ENCODE measurements at regions not wholly inside any gene's neighbourhood (a gene's known extent, or its start where the extent isn't known, plus 50 kb on each side); places are given as distances from the start of the nearest gene placed in this dataset.

- Mint-ChIP-seq H3K4me1 (no peaks in the 10 kb centered on the region), H3K27ac (no peak overlapping the region), H3K4me3 (no peak overlapping the region), H3K27me3 (peaks cover 37% of the 10 kb centered on the region), H3K9me3 (ENCODE audit: insufficient read depth) (no peaks in the 10 kb centered on the region)
- Histone ChIP-seq H3K4me3 (ENCODE audit: control extremely low read depth in 1 of 5, extremely low read depth in 1 of 5, insufficient read depth in 1 of 5, low read depth in 2 of 5, low read length in 4 of 5) (no peak overlapping the region), H3K79me2 (ENCODE audit: control insufficient read depth, insufficient read depth, low read length) (no peaks in the 10 kb centered on the region), H3K36me3 (replicated peaks in 1 of 2; ENCODE audit: control extremely low read depth in 1 of 2, control insufficient read depth in 1 of 2, extremely low read depth in 1 of 2, insufficient read depth in 2 of 2, low read length in 1 of 2) (no peaks in the 10 kb centered on the region), H3K27me3 (replicated peaks in 1 of 4; ENCODE audit: control extremely low read depth in 1 of 4, control insufficient read depth in 3 of 4, insufficient read depth in 4 of 4, low read length in 3 of 4) (peaks cover 0 to 9% (median 1%) of the 10 kb centered on the region in 4 experiments), H3K27ac (ENCODE audit: low read length in 2 of 2) (no peak overlapping the region), H3K9ac (ENCODE audit: low read length) (no peak overlapping the region), H3K4me1 (ENCODE audit: control insufficient read depth in 2 of 2, insufficient read depth in 2 of 2, low read length in 2 of 2) (no peaks in the 10 kb centered on the region), H2AFZ (ENCODE audit: insufficient read depth, low read depth, low read length, poor library complexity, severe bottlenecking) (no peak overlapping the region), H4K20me1 (ENCODE audit: control insufficient read depth, insufficient read depth, low read length, poor library complexity, severe bottlenecking) (no peaks in the 10 kb centered on the region), H3K9me3 (ENCODE audit: control extremely low read depth in 1 of 3, control insufficient read depth in 2 of 3, insufficient read depth in 1 of 3, low read length in 2 of 3) (no peaks in the 10 kb centered on the region), H3K4me2 (replicated peaks; ENCODE audit: low read depth, low read length, poor library complexity, severe bottlenecking) (no peak overlapping the region)
- TF ChIP-seq CTCF (IDR thresholded peaks at IDR 0.05) = no peak
- TF ChIP-seq EZH2 (IDR thresholded peaks at IDR 0.05; ENCODE audit: borderline replicate concordance, insufficient read depth, low read depth, low read length, poor library complexity, severe bottlenecking) = no peak
- ChIA-PET POLR2A (no interaction called here), CTCF (no interaction called here)
- intact Hi-C loops (cut with micrococcal nuclease) = no loop called here
- DNase-seq (no peak), ATAC-seq (ENCODE audit: low read depth) (no peak)
- 100% methylated on average over 1 of the region's 5 CpGs for WGBS (ENCODE audit: insufficient coverage)
Observed at GRCh38 chr15:59876140-59876539, 128.0 kb upstream of the FOXB1 start.

- no CpG with 5 or more reads among the region's 3 CpGs for WGBS (ENCODE audit: insufficient coverage)
- POLR2A ChIA-PET = no interaction called here
Observed at GRCh38 chr15:59873644-59874272, 130.4 kb upstream of the FOXB1 start.

More at GRCh38 chr15:59873644-59874272, 130.4 kb upstream of the FOXB1 start:
- H3K4me3 ChIP-seq (ENCODE audit: control extremely low read depth in 1 of 5, extremely low read depth in 1 of 5, insufficient read depth in 1 of 5, low read depth in 2 of 5, low read length in 4 of 5) = no peak overlapping the region
- H3K27ac Mint-ChIP-seq = no peak overlapping the region
- intact Hi-C loops (cut with micrococcal nuclease) = no loop called here
- no peak overlapping the region for H3K4me2 ChIP-seq (replicated peaks; ENCODE audit: low read depth, low read length, poor library complexity, severe bottlenecking)
- H3K9ac ChIP-seq (ENCODE audit: low read length) = no peak overlapping the region
- H3K4me3 Mint-ChIP-seq = no peak overlapping the region
- H3K27me3 ChIP-seq (replicated peaks in 1 of 4; ENCODE audit: control extremely low read depth in 1 of 4, control insufficient read depth in 3 of 4, insufficient read depth in 4 of 4, low read length in 3 of 4) = peaks cover 0 to 9% (median 1%) of the 10 kb centered on the region in 4 experiments
- H3K79me2 ChIP-seq (ENCODE audit: control insufficient read depth, insufficient read depth, low read length) = no peaks in the 10 kb centered on the region
- H3K4me1 ChIP-seq (ENCODE audit: control insufficient read depth in 2 of 2, insufficient read depth in 2 of 2, low read length in 2 of 2) = no peaks in the 10 kb centered on the region
- no peaks in the 10 kb centered on the region for H3K4me1 Mint-ChIP-seq
- no peak overlapping the region for H2AFZ ChIP-seq (ENCODE audit: insufficient read depth, low read depth, low read length, poor library complexity, severe bottlenecking)
- no peak overlapping the region for H3K27ac ChIP-seq (ENCODE audit: low read length in 2 of 2)
- H3K36me3 ChIP-seq (replicated peaks in 1 of 2; ENCODE audit: control extremely low read depth in 1 of 2, control insufficient read depth in 1 of 2, extremely low read depth in 1 of 2, insufficient read depth in 2 of 2, low read length in 1 of 2) = no peaks in the 10 kb centered on the region
- CTCF ChIA-PET = no interaction called here
- ATAC-seq (ENCODE audit: low read depth) (no peak), DNase-seq (no peak)
- H4K20me1 ChIP-seq (ENCODE audit: control insufficient read depth, insufficient read depth, low read length, poor library complexity, severe bottlenecking) = no peaks in the 10 kb centered on the region
- H3K9me3 ChIP-seq (ENCODE audit: control extremely low read depth in 1 of 3, control insufficient read depth in 2 of 3, insufficient read depth in 1 of 3, low read length in 2 of 3) = no peaks in the 10 kb centered on the region
- H3K27me3 Mint-ChIP-seq = peaks cover 34% of the 10 kb centered on the region
- H3K9me3 Mint-ChIP-seq (ENCODE audit: insufficient read depth) = no peaks in the 10 kb centered on the region
- TF ChIP-seq CTCF (IDR thresholded peaks at IDR 0.05) (no peak), EZH2 (IDR thresholded peaks at IDR 0.05; ENCODE audit: borderline replicate concordance, insufficient read depth, low read depth, low read length, poor library complexity, severe bottlenecking) (no peak)
